ENCODE measurements at regions not wholly inside any gene's neighbourhood (a gene's known extent, or its start where the extent isn't known, plus 50 kb on each side); places are given as distances from the start of the nearest gene placed in this dataset.

GRCh38 chr13:64551755-64552154 lies 2678.4 kb downstream of the PCDH9 start:
- TF ChIP-seq CTCF (IDR thresholded peaks at IDR 0.05) (no peak), POLR2AphosphoS5 (IDR thresholded peaks at IDR 0.05) (no peak)

All from esophagus muscularis mucosa (tissue), 3 donors.